ENCODE measurements at regions not wholly inside any gene's neighbourhood (a gene's known extent, or its start where the extent isn't known, plus 50 kb on each side); places are given as distances from the start of the nearest gene placed in this dataset.
A peak's percentile ranks its signal among the peaks of the same experiment; 100 is the strongest.

DNA sequence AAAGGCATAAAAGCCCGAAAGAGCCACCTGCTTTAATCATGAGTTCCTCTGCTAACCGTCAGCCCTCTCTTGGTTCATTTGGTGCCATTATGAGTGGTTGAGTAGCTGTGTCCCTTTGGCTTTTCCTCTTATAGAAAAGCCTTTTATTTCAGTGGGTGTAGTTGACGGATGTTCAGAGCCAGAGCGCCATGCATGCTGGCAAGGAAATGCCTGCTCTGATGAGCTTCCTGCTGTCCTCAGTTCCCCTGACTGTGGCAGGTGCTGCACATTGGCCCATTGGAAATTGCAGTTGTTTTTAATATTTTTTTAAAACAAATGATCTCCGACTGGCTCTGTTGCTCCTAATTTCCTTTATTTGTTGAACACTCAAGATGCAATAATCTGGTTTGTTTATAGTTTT, 77.3 kb upstream of the LIMCH1 start:
- DNase-seq (ENCODE audit: low read depth): no peak

DNA sequence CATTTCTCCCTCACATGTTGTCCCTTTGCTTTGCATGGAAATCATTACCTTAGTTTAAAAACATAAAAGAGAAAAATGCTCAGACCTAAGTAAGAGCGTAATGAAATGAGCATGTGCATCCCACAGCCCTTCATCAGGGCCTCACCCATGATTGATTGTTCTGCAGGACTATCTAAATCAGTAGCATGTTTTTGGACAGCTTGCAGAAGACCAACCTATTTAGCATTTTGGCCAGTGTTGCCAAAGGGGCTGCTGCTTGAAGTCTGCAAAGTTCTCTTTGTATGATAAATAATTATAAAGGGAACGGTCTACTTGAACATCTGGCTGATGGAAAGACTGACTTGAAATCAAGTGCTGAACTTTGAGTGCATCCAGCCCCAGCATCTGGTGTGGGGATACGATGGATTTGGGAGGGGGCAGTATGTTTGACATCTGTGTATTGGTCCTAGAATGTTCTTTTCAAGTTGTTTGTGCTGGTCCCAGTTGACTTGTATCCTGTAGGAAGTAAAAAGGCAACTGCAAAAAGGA, 76.1 kb upstream of the LIMCH1 start:
- DNase-seq (ENCODE audit: low read depth): no peak

DNA sequence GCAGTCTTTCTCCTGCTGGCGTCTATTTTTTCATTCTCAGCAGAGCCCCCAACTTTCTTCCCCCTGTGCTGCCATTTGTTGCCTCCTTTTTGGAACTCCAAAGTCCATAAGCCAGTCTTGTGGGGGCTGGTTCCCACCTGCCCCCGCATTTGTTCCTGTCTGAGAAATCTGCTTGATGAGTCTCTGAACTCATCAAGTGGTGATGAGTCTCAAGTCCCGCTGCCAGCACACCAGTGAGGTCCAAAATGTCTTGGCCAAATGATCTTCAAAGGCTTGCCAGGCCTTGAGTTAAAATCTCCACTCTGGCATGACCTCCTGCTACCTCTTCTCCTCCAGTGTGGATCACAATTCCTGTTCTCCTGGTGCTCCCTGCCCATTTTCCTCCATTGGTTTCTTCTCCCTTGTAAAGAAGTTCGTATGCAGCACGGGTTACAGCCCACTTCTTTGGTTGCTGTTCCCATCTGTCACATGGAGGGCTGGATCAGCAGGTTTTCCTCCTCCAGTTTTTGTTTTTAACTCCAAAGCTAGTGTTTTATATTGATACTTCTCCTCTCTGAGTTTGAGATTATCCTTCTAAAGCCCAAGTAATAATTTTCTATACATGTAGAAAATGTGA, 72.7 kb upstream of the LIMCH1 start:
- DNase-seq (ENCODE audit: low read depth): no peak

DNA sequence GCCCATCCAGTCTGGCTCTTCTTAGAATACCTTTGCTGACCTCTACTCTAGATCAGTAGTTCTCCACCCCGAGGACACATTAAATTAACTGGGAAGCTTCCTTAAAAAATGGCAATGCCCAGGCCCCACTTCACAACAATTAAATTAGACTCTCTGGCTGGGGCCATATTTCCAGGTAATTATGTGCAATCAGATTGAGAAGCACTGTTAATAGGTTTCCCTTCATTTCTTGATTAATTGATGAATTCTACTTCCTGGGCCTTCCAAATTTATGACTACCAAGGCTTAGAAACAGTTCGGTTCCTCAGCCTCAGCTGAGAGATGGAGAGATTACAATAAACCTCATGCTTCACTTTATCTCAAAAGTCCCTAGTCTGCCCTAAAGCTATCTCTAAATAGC, 71.7 kb upstream of the LIMCH1 start:
- no peak for DNase-seq (ENCODE audit: low read depth)

DNA sequence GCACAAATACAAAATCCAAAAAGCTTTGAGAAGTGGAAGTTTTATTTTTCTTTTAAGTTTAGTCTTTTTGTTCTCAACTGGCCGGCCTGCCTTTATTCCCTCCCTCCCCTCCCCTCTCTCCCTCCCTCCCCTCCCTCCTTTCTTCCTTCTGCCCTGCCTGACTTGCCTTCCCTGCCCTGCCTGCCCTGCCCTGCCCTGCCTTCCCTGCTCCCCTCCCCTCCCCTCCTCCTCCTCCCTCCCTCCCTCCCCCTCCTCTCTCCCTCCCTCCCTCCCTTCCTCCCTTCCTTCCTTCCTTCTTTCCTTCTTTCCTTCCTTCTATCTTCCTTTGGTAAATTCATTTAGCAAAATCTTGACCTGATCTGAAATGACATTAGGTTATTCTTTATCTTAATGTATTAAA, 69.8 kb upstream of the LIMCH1 start:
- no peak for DNase-seq (ENCODE audit: low read depth)

DNA sequence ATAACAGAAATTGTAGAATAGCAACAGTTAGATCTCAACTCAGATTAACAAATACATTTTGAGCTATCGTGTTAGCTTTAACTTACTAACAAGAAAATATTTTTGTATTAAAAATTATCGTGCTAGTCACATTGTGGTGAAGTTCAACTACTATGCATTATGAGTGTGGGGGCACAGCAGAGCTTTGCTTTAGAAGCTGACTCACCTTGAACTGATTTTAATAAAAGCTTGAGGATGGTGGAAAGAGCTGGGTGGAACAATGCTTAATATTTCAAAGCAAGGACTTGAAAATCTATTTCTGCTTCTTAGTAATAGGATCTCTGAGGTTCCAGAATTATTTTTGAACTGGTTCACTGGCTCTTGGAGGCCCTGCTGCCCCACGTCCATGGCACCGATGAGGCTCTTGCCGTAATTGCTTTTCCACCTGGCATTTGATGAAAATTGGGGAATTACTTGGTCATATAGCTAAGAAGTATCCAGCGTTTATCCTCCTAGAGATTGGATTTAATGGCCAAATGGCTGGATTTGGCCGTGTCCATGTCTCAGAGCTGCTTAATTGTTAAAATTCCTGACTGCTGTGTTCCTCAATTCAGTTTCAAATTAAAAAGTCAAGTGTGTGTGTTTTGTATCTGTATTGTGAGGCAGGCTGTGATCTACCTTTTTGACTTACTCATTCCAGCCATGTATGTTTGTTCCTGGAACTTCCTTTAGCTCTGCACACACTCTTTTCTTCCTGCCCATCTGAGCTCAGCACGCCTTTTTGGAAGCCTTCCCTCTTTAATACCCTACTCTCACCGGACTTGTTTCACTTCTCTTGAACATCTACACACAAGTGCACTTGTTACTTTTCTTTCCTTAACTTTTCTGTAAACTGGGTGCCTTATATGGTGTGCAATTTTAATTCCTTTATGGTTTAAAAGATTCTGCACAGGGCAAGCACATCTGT, 66.6 kb upstream of the LIMCH1 start:
- DNase-seq (ENCODE audit: low read depth): no peak

DNA sequence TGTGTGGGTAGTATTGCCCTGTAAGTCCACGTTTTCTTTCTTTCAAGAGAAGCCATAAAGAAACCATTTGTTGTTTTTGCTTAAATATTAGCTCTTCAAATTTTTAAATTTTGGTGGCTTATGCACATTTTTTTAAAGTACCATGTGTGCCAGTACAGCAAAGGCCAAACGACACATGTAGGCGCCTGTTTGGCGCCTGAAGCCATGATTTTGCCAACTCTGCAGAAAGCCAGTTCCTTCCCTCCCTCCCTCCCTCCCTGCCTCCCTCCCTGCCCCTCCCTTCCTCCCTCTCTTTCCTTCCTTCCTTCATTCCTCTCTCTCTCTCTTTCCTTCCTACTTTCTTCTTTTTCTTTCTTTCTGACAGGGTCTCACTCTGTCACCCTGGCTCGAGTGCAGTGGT, 65.9 kb upstream of the LIMCH1 start:
- no peak for DNase-seq (ENCODE audit: low read depth)

DNA sequence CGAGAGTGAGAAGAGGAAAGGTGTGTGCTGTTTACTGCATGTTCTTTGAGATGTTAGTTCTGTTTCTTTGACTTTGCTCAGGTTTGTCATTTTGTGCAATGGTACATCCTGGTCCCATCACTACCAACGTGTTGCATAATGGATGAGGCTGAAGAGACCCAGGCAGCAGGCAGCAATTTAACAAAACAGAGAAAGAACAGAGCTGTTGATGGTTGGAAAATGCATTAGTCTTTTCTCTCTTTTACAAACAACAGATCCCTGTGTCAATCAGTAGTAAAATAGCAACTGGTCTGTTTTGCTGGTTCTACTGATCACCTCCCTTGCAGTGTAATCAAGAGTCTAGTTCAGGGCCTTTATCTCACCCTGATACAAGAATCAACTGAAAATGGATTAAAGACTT, 64.8 kb upstream of the LIMCH1 start:
- DNase-seq (ENCODE audit: low read depth): no peak

DNA sequence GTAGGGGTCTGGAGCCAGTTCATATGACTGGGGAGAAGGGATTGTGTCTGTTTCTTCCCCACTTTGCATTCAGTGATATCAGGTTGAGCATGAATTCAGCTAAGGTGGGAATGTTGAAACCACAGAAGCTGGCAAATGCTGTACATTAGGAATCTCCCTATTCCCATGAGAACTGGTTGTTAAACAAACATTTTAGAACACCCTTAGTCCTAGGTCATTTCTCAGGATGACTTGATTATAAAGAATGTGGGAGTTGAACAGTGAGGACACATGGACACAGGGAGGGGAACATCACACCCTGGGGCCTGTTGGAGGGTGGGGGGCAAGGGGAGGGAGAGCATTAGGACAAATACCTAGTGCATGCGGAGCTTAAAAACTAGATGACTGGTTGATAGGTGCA, 62.6 kb upstream of the LIMCH1 start:
- DNase-seq (ENCODE audit: low read depth): peak; percentile 3

DNA sequence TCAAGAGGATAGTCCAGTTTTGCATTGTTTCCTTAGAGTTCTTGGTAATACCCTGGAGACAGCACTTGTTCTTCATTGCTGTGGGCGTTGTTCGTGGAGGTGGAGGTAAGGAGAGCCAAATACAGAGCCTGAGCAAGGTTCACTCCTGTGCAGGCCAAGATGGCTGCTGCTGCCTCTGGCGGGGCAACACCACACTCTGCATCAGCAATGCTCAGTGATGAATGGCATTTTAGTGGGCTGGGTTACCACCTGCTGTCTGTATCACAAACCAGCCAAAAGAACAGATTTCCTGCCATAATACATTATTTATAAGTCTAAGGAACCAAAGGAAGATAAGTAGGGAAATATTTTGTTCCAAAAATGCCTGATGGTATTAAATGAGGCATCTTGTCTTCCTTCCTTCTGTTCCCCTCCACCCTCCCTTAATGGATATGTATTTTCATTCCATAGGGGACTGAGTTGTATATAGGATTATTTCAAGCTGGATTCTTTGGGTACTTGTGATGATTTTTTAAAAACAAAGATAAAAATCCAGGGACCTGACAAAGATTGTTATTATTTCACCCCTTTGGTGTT, 61.6 kb upstream of the LIMCH1 start:
- no peak for DNase-seq (ENCODE audit: low read depth)

DNA sequence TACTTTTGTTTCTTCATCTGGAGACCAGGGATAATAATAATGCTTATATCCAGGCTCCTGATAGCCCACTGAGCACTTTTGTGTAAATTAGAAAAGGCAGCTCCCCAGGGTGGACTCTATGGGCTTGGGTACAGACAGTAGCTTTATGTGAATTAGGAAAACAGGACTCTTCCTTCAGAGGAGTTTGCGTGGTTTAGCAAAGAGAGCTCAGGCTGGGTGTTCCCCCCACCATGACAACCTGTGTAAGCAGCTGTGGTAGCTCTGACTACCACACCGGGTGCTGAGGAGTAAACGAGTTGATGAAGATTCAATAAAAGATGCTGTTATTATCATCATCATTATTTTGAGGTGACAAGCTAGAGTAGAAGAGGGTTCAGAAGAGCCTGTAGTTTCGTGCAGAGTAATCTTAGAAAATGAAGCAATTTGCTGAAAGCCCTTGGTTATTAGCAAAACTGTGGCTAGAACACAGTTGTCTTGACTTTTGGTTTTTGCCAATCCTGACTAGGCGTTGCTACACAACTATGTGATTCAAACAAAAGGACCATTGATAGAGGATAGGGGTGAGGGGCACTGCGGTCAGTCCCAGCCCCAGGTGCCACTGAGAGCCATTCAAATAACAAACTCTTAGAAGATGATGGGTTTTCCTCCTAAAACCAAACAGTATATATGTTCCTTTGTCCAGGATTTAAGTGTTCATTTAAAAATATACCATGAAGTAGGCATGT, 60.6 kb upstream of the LIMCH1 start:
- DNase-seq (ENCODE audit: low read depth): no peak

DNA sequence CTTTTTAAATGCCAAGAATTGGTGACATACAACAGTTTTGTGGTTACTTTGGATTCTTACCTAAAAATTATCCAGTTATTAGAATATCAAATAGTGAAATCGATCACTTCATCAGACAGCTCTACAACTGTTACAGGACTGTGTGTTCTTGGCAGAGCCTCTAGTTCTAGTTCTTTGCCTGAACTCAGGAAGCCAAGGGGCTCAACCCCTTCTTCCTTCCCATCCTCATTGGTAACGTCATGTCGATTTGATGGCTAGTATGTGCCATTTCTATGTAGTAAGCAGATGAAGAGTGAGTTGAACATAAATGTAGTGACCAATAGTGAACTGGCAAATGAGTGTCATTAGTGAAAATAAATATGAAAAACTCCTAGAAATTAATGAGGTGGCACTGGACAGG, 59.4 kb upstream of the LIMCH1 start:
- no peak for DNase-seq (ENCODE audit: low read depth)

DNA sequence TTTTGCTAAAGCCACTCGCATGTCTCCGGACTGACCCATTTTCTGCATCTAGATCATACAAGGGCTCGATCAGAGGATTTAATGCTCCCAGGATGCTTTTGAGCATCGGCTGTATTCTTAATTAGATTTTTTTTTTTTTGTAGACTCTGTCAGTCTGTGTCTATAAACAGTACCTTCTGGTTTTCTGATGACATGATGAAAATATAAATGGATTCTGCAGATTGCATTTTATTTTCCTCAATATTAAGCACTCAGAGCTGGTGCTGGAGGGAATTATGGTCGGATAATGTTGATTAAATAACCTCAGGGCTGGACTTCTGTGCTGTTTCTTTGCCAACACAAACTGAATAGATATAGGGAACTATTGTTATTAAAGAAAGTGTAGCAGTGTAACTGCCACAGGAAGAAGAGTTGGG, 57.1 kb upstream of the LIMCH1 start:
- no peak for DNase-seq (ENCODE audit: low read depth)

DNA sequence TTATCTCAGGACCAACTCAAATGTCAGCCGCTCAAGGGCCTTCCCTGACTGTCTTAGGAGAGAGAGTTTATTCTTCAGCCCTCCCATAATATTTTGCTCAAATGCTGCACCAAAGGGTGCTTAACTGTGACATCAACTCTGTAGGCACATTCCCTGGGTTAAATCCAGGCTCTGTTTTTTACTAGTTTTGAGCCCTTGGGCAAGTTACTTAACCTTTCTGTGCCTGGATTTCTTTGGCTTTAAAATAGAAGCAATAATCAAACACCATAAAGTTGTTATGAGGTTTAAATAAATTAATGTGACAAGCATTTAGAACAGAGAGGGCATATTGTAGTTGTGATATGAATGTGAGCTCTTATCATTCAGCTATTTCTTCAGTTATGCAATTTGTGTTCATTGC, 54.2 kb upstream of the LIMCH1 start:
- DNase-seq (ENCODE audit: low read depth): no peak

DNA sequence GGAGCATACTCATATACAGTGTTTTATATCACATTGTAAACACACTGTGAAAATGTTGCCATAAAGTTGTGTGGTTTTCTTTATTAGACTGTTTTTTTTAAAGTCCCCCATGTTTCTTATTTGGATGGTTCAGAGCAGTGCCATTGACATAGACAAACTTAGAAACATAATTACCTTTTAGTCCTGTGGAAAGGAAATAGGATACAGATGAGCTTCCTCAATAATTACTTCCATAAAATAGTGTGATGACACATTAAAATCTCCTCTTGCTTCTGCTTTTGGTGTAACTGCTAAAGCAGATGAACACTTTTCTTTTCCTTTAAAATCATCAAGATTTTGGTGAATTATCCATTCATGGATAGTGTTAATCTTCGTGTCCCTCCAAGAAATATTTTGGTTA, 52.9 kb upstream of the LIMCH1 start:
- DNase-seq (ENCODE audit: low read depth): no peak

DNA sequence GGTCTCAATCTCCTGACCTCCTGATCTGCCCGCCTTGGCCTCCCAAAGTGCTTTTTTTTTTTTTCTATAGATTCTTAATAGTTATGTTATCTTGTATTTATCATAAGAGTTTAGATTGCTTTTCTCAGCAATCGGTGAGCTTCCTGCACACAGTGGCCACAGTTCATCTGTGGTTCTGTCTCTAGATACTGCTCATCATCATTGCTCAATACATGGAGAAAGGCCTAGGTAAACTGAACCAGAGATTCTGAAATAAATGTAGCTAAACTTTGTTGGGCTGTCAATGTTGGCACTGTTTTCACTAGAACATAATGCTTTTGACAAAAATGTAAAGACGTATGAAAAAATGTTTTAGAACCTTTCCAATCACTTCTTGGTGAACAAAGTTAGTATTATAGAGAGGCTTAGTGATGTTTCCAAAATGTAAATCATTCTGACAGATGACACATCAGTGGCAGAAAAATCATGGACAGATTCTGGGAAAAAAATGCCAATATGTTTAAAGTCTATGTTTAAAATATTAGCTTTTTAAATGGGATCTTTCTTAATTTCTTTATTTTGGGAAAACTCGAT, 50.0 kb upstream of the LIMCH1 start:
- no peak for DNase-seq (ENCODE audit: low read depth)

Measured in ELR (cell line).